NCI-H2227 treated with DMSO at 0.1 percent for 48 hours (cell line): ENCODE measurements at regions not wholly inside any gene's neighbourhood (a gene's known extent, or its start where the extent isn't known, plus 50 kb on each side); places are given as distances from the start of the nearest gene placed in this dataset.

Source experiments
- DNase-seq: peaks from one replicate; lab custom pipeline; 2025; lab: John Stamatoyannopoulos, UW

DNA sequence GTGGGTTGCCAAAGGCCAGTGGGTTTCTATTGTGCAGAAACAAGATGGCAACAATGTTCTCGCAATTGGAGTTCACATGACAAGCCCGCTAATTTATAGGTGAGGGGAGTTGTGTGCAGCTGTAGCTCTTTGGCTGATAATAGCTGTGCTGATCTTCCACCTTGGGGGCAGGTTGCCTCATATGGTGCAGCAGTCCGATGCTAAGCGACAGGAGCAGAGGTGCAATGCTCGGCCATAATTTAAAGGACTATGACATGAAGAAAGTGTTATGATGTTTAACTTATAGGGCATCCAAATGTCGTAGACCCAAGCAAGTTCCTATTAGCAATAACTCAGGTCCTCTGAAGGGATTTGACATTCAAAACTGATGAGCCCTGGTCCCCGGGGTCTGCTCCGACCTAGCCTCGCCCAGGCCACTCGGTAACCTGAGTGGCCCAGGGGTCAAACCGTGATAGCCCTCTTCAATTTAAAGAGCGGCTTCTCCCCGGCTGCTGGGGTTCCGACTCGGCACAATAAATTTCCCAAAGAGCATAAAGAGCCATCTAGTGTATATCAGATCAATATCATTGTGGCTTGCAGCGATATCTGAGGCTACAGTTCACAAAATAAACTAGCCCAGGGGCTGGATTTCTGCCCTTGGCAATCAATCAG is 724.0 kb downstream of the IRX1 start:
- no peak for DNase-seq

DNA sequence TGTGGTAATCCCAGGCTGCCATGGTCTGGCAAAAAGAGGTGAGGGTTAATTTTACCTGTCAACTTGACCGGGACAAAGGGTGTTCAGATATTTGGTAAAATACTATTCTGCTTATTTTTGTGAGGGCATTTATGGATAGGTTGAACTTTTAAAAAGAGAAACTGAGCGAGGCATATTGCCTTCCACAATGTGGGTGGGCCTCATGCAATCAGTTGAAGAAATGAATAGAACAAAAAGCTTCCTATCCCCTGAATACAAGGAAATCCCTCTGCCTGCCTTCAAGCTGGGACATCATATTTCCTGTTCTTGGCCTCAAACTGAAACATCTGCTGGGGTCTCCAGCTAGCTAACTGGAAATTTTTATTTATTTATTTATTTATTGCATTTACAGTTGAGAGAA is 734.7 kb downstream of the IRX1 start:
- no peak for DNase-seq

DNA sequence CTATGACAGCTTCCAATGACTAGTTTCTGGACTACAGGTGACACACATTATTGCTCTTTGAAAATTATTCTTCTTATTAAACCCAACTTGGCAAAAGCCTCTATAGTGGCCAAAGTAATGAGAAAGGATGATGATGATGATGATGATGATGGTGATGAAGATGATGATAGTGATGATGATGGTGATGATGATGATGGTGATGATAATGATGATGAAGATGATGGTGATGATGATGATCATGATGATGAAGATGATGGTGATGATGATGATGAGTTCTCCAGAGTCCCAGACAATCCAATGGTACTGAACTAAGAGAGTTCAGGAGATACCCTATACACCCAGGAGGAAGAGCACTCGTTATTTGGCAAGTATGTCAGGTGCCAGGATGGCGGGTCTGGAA is 739.4 kb downstream of the IRX1 start:
- no peak for DNase-seq

DNA sequence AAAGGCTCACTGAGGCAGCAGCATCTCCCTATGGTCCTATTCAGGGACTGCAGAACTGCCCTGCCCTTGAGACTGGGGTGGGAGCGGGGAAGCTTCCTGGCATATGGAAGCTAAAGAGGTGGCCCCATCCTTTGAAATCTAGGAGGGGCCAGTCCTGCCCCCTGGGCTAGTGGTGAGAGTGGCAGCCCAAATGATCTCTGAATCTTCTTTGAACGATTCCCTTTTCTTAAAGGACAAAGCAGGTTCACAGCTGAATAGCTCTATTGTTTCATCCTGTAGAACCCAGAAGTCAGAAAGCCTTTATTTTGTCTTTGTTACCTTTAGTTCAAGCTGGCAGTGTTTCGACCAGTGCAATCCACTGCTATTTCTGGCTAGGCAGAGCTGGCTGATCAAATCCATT is 741.9 kb downstream of the IRX1 start:
- DNase-seq = no peak

DNA sequence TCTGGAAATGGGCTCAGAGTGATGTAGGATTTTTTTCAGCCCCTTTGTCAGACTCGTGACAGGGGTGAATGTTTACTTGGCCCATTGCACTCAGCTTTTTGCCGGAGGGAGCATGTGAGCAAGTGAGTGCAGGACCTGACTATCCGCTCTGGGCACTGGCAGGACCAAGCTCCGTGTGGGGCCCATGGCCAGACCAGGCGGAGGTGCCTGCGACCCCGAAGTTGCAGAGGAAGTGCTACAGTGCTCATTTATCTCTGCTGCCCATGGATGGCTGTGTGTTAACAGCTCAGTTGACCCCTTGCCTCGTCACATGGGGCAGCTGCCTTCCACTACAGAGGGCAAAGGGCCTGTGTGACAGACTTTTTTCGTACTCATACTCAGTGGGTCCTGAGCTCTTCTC is 744.3 kb downstream of the IRX1 start:
- no peak for DNase-seq

DNA sequence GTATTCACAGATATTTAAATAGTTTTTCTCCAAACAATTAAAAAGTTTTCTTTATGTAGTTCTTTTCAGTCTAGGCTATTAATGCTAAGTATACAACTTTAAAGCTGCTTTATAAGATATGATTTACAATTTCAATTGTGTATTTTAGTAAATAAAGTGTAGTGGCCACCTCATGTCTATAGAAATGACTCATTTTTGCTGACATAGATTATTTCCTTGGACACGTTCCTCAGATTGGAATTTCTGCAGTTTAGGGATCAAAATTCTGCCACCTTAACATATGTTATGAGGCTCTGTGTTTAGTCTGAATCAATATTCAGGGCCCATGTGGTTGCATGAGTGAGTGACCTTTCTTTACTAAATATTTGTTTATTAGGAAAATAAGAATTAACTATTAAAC is 750.2 kb downstream of the IRX1 start:
- no peak for DNase-seq

DNA sequence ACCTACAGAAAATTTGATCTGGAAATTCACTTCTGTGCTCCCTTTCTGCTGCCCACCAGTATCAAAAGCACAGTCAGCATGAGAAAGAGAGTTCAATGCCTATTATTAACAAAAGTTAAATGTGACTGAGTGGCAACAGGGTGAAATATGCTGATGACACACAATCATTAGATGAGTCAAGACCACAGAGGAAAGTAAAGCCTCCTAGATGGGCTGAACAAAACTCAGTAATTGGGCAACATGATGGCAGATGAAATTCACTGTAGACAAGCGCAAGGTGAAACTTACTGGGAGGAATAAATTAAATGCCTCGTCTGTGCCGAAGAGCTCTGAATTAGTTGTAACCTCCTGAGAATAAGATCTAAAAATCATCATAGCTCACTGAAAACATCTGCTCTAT is 752.8 kb downstream of the IRX1 start:
- DNase-seq = no peak

DNA sequence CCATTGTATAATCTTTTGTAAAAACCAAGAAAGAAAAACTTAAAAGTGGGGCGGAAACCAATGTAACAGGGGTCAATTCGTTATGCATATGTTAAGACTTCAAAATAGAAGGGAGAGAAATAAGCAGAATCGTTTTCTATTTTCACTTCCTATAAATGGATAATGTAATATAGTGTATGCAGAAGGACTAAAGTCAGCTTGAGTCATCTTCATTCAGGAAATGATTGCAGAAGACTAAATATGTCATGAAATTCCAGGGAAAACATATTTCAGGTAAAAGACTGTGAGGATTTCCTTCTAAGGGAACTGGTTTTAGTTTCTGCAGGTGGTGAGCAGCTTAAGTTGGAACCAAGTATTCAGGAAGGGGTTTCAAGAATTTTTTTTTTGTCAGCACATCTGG is 753.3 kb downstream of the IRX1 start:
- no peak for DNase-seq

DNA sequence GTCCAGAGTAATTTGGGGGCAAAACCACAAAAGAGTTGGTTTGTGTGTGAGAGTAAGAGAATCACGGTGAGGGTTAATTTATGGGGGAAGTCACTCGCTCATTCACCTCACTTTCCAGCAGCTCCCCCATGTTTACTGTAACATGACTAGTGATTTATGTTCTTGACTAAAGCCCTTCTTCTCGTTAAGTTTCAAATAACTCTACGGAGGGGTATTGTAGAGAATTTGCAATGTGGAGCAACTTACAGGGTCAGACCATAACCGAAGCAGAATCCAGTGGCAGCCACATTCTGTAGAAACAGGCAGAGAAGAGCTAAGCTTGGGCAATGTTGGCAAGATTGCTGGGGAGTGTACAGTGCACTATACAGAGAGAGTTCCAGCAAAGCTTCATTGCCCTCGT is 760.6 kb downstream of the IRX1 start:
- no peak for DNase-seq

DNA sequence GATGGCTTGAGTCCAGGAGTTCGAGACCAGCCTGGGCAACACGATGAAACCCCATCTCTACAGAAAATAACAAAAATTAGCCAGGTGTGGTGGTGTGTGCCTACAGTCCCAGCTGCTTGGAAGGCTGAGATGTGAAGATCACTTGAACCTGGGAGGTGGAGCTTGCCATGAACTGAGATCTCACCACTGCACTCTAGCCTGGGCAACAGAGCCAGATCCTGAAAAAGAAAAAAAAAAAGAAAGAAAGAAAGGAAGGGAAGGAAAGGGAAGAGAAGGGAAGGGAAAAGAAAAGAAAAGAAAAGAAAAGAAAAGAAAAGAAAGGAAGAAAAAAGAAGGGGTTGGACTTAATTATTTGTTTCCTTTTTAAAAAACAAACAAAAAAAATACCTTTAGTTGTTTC is 764.2 kb downstream of the IRX1 start:
- no peak for DNase-seq

DNA sequence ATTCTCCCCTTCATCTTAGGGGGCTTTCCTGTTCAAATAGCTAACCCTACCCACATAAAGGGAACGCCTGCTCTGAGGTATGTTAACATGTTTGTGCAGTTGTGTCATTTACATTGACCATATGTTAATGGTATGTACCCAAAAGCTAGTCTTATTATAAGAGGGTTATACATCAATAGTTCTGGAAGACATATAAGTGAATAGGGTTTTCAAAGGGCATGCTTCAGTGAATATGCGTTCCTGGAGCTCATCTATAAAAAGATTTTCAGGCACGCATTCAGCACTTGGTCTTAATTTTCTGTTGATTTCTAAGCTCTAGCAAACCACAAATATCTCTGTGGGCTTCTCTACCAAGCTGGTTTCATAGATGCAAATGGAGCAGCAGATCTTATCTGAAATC is 766.1 kb downstream of the IRX1 start:
- no peak for DNase-seq

DNA sequence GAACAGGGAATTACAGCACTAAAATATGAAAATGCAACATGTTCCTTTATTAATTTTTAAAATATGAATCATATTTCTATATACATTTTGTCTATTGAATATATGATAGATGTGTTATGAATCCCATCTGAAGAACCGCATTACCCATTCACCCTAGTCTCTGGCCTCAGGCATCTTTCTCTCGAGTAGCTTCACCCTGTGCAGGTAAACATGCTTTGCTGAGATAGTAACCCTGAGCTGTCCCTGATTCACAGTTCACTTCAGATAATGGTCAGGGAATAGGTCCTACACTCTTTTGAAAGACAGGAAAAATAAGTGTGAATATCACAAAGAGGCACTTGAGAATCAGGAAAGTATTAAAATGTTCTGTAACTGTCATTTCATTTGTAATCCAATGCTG is 766.8 kb downstream of the IRX1 start:
- DNase-seq = no peak

DNA sequence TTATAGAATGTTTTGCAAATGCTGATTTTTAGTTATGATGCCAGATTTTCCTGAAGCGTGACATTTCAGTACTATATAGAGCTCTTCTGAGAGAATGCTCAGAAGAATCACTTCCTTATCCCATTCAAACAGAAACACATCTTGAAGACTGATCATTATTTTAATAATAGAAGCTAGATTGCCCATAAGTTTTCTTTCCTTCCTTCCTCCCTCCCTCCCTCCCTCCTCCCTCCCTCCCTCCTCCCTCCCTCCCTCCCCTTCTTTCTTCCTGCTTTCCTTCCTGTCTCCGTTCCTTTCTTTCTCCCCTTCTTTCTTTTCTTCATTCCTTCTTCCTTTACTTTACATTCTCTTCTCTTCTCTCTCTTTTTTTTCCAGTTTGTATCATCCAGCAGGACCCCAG is 767.4 kb downstream of the IRX1 start:
- no peak for DNase-seq

DNA sequence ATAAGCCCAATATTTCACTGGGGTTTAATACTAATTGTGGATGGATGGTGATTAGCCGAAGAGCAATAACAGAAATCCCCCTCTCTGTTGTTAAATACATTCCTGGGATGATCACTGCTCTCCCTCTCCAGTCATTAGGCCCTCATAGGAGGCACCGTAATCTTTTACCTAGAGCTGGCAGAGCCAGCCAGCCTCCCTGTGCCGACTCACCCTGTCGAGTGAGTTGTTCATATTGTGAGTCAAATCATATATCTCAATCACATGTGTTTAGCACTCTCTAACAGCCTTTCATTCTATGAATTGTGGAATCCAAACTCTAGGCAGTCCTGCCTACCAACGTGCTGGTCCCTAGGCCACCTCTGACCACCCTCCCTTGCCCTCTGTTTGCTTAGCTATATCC is 771.0 kb downstream of the IRX1 start:
- DNase-seq = no peak

DNA sequence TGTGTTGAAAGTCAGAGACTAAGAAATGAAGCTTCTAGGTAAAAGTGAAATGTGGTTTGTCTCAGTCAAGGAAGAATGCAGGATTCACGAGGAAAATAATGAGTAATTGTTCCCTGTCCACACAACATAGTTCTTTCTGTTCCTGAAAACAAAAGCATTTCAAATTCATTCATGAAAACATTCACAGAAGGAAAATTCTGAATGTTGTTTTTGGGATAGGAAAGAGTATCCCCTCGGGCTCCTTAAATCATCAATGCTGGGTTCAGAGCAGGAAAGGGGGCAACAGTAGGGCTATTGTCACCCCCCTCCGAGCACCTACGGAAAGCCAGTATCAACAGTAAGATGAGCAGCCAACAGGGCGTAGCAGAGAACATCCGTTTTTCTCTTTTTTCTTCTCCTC is 769.9 kb upstream of the ADAMTS16 start:
- no peak for DNase-seq

DNA sequence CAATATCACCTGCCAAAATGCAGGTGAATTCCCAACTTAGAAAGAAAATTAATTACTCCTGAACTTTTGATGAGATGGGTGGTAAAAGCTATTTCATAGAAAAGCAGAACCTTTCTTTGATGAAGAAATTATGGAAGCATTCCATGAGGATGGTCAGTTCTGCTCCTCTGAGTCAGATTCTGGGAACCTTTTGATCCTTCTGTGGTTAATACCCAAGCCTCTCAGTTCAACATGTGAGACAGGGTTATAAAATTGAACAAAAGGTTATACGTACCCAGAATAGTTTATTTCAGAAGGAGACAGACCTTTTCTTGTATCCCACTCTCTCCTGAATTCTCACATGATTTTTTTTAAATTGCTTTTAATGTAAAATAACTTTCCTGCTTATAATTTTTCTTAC is 767.6 kb upstream of the ADAMTS16 start:
- DNase-seq = no peak

DNA sequence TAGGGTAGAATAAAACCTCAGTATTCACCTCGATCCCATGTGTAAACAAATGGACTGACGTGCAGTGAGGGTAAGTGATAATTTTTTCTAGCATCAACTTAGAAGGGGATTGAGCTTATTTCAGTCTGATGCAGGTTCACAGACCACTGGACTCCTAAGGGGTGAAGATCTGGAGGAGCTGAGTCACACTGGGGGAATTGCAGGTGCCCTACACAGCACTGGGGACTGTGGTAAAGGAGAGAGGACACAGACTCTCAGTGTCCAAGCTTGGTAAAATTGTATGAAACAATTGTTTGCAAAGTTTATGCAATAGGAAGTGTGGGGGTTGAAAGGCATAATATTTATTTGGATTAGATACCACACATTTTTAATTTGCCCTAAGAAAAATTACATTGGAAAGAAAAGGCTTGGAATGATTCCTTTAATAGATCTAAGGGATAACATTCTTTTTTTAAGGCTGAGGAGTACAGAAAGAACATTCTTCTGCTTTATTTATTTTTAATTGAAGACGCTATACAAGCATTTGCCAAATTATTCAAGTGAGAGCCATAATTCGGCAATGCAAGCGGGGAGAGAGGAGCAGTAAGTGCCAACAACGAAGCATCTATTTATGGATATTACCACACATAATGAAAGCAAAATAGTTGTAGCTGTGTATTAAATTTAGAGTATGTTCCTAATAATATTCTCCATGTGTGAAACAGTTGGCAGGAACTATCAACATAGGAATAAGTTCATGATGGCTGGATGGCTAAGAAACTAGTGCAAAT is 766.9 kb upstream of the ADAMTS16 start:
- DNase-seq = no peak

DNA sequence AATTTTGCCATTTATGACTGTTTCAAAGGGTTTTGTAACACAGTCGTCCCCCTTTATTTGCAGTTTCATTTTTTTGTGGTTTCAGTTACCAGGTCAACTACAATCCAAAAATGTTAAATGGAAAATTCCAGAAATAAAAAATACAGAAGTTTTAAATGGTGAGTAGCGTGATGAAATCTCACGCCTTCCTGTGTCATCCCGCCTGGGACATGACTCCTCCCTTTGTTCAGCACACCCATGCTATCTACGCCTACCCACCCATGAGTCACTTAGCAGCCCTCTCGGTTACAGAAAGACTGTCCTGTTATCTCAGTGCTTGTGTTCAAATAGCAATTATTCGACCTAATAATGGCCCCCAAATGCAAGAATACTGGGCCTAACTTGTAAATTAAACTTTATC is 765.3 kb upstream of the ADAMTS16 start:
- no peak for DNase-seq

DNA sequence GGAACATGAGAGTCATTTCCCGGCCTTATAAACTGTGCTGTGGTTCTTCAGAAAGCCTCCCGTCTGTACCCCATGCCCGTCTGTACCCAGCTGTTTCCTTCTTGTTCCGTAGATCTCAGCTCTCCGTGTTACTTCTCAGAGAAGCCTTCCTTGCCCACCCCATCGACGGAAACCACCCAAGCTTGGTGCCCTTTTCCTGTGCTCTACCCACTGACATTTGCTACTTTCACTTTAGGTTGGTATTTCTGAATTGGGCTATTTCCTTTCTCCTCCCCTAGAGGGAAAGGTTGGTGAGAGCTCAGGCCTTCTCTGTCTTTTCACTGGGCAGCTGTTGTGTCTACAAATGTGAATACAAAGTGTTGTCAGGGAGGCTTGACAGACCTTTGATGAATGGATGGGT is 764.5 kb upstream of the ADAMTS16 start:
- DNase-seq = no peak

DNA sequence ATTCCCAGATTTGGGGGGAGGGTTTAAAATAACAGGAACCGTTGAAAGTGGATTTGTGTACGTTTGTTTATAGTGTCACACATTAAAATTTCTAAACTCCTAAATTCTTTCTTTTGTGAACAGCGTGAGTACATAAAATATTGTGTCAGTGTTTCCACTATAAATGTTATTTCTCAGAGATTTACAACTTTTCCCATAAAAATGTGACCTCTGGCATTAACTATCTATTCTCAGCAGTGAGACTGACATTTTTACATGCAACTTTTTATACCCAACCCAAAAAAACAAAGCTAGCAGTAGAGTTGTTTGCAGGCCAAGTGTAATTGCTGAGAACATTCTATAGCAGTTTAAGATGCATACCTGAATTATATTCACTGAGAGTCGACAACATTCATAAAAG is 757.0 kb upstream of the ADAMTS16 start:
- no peak for DNase-seq

DNA sequence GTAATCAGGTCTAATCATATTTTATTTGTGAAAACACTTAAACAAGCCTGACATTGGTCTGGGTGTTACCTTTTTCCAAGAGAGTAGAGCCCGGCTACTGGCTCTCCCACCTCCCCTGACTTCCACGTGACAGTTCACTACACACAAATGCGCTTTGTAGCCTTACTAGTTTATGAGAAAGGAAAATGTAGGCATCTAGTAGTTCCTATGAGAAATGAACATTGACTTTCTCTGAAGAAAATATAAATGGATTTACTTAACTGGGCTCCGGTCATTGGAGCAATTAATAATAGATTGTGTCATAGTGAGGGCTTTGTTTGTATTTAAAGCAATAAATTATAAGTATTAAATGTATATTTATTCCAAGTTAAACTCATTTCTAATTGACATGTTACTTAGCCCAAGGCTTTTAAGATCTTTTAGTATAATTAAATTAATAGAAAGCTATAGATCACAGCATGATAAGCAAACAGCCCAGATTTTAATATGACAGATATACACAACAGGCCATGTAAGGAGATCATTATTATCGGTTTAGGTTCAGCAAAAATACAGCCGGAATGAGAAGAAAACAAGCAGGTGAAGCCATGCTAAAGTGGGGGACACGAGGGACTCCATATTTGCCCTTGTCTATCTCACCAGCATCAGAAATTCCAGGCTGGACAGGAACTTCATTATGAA is 756.5 kb upstream of the ADAMTS16 start:
- no peak for DNase-seq

DNA sequence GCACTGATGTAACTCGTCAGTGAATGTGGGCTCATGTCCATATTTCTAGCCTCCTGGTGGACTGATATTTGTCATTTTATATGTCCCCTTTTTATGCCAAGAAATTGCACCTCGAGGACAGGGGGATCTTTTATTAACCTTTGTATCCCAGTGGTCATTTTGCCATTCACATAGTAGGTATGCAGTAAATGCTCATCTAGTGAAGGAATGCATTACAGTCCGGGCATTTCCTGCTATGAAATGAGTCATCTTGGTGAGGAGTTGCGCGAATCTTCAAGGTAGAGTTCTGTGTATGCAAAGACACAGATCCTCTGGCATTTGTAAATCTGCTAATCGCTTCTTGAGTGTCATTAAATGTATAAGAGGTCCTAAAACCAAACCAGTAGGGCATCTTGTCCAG is 755.5 kb upstream of the ADAMTS16 start:
- no peak for DNase-seq

DNA sequence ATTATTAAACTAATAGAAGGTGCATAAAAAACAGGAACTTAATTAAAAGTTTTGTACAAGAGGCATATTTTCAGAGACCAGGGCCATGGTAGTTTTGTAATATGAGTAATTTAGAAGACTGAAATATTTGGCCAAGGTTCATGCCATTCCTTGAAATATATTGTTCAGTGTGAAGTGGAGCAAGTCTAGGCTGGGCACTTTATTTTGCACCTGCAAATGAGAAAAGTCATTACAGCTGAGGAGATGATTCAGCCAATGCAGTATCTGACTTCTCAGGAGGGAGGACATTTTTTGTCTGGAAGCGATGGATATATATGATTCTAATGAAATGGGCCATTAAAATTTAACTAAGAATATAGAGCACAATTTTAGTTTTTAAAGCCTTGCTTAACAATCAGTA is 754.0 kb upstream of the ADAMTS16 start:
- no peak for DNase-seq

DNA sequence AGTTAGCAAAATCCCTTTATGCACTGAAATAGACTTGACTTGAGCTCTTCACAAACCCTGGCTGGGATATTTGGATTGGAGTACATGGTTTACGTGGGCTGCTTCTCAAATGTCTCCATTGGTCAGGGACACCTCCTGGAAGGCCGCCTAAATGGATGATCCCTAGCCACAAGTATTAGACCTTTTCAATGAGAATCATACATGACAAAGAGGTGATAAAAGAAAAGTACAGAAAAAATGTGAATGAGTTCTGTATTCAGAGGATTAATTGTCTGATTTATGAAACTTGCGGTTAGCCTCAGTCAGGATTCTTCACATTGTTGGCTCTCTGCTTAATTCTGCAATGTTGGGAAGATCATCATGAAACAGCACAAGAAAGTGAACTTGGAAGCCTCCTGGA is 752.8 kb upstream of the ADAMTS16 start:
- DNase-seq = no peak
